Progenitor cell of endocrine pancreas (in vitro differentiated cells): ENCODE measurements at regions not wholly inside any gene's neighbourhood (a gene's known extent, or its start where the extent isn't known, plus 50 kb on each side); places are given as distances from the start of the nearest gene placed in this dataset.

Experiments
- DNase-seq: peaks from one replicate; pipeline ENCODE4 v3.0.0; 2021; ENCODE audit warnings: low spot score; ENCODE audit not compliant: unreplicated experiment
- H3K27ac Mint-ChIP-seq: 2 replicates; pipeline ENCODE4 v1.8.0; 2021; ENCODE audit warnings: mild to moderate bottlenecking, moderate library complexity, mixed read lengths
- H3K27me3 Mint-ChIP-seq: 2 replicates; pipeline ENCODE4 v1.8.0; 2021; ENCODE audit warnings: mixed read lengths
- H3K36me3 Mint-ChIP-seq: 2 replicates; pipeline ENCODE4 v1.8.0; 2022; ENCODE audit warnings: mixed read lengths; ENCODE audit not compliant: insufficient read depth
- H3K4me1 Mint-ChIP-seq: 2 replicates; pipeline ENCODE4 v1.8.0; 2021; ENCODE audit warnings: low read depth, mixed read lengths
- H3K4me3 Mint-ChIP-seq: 2 replicates; pipeline ENCODE4 v1.8.0; 2021; ENCODE audit warnings: low read depth, mild to moderate bottlenecking, moderate library complexity, mixed read lengths
- H3K9me3 Mint-ChIP-seq: 2 replicates; pipeline ENCODE4 v1.8.0; 2021; ENCODE audit warnings: low read depth, mixed read lengths
- TF ChIP-seq, protein P1 (sequence below): fragments of 200-600 bp; sonication (generic); IDR thresholded peaks from one replicate; pipeline ENCODE4 v1.5.0; 2021; ENCODE audit warnings: antibody characterized with exemption, mild to moderate bottlenecking; ENCODE audit not compliant: unreplicated experiment

DNA sequence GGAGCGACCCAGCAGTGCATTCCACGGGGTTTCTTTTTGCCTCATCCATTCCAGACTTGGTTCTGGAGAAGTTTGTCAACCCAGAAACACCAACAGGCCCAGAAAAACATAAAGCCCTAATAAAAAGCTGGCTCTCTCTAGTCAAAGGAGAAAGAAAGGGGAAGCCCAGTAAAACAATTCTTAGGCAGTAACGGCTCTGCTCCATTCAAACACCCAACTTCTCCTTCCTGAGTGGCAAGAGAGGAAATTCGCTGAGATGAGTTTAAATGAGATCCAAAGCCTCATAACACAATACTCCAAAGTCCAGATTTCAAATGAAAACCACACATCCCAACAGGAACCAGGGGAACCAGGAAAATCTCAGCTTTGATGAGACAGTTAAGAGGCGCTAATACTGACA is 179.9 kb downstream of the RPIA start:
- H3K4me3 Mint-ChIP-seq = no peak overlapping the region
- no peaks in the 10 kb centered on the region for H3K27me3 Mint-ChIP-seq
- TF ChIP-seq, protein P1, sequence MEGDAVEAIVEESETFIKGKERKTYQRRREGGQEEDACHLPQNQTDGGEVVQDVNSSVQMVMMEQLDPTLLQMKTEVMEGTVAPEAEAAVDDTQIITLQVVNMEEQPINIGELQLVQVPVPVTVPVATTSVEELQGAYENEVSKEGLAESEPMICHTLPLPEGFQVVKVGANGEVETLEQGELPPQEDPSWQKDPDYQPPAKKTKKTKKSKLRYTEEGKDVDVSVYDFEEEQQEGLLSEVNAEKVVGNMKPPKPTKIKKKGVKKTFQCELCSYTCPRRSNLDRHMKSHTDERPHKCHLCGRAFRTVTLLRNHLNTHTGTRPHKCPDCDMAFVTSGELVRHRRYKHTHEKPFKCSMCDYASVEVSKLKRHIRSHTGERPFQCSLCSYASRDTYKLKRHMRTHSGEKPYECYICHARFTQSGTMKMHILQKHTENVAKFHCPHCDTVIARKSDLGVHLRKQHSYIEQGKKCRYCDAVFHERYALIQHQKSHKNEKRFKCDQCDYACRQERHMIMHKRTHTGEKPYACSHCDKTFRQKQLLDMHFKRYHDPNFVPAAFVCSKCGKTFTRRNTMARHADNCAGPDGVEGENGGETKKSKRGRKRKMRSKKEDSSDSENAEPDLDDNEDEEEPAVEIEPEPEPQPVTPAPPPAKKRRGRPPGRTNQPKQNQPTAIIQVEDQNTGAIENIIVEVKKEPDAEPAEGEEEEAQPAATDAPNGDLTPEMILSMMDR = no peak
- peaks cover 4% of the 10 kb centered on the region for H3K9me3 Mint-ChIP-seq
- no peaks in the 10 kb centered on the region for H3K4me1 Mint-ChIP-seq
- DNase-seq = no peak
- no peak overlapping the region for H3K27ac Mint-ChIP-seq
- no peaks in the 10 kb centered on the region for H3K36me3 Mint-ChIP-seq

DNA sequence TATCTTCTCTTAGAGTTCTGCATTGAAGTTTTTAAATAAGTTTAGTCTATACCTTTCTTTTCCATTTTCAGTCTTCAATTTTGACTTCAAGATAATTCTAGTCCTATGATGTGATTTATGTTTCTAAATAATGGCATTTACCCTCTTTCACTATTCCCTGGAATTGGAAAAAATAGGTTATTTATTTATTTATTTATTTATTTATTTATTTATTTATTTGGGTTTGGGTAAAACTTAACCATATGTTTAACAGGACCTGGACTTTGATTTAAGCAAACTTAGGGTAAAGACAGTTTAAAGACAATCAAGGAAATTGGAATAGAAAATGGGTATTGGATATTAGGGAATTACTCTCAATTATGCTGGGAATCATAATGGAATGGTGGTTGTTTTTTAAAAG is 182.1 kb downstream of the RPIA start:
- no peak overlapping the region for H3K27ac Mint-ChIP-seq
- H3K9me3 Mint-ChIP-seq = peaks cover 8% of the 10 kb centered on the region
- H3K27me3 Mint-ChIP-seq = no peaks in the 10 kb centered on the region
- TF ChIP-seq, protein P1 = no peak
- no peaks in the 10 kb centered on the region for H3K36me3 Mint-ChIP-seq
- no peak overlapping the region for H3K4me3 Mint-ChIP-seq
- H3K4me1 Mint-ChIP-seq = no peaks in the 10 kb centered on the region
- DNase-seq = no peak

DNA sequence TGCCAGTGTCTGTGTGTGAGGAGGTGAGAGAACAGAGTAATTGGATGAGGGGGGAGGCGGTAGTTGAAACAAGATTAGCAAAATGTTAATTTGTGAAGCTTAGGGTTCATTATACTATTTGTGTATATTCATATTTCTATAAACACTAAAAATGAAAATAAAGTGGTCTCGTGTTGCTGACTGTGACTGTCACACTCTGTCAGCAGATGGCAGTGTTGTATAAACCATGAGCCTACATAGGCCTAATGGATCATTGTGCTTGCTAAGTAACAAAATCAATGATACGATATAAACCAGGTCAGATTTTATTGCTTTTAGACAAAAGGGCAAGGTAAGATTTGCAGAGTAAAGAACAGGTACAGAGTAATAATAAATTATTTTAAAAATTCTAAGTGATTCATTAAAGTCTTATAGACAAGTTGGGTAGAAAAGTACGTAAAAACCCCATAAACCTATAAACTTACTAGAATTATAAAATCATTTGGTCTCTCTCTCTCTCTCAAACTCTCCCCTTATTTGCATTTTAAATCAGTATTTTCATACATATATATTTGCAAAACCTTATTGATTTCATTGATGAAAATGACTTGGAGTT is 182.7 kb downstream of the RPIA start:
- H3K4me1 Mint-ChIP-seq = no peaks in the 10 kb centered on the region
- no peak overlapping the region for H3K27ac Mint-ChIP-seq
- H3K36me3 Mint-ChIP-seq = no peaks in the 10 kb centered on the region
- peaks cover 11% of the 10 kb centered on the region for H3K9me3 Mint-ChIP-seq
- DNase-seq = no peak
- TF ChIP-seq, protein P1 = peak; percentile 71
- H3K4me3 Mint-ChIP-seq = no peak overlapping the region
- H3K27me3 Mint-ChIP-seq = peaks cover 2% of the 10 kb centered on the region

DNA sequence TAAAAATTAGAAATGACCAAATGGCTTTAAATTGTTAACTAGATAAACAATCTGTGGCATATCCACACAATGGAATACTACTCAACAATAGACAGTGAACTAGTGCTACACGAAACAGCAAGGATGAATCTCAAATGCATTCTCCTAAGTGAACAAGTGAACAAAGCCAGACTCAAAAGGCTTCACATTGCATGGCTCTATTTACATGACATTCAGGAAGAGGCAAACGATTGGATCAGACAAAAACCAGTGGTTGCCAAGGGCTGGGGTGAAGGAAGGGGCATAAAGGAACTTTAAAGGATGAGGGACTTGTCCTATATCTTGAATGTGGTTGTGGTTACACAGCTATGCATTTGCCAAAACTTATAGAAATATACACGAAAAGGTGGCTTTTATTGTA is 184.3 kb downstream of the RPIA start:
- Mint-ChIP-seq H3K9me3 (peaks cover 11% of the 10 kb centered on the region), H3K36me3 (no peaks in the 10 kb centered on the region)
- DNase-seq = no peak

DNA sequence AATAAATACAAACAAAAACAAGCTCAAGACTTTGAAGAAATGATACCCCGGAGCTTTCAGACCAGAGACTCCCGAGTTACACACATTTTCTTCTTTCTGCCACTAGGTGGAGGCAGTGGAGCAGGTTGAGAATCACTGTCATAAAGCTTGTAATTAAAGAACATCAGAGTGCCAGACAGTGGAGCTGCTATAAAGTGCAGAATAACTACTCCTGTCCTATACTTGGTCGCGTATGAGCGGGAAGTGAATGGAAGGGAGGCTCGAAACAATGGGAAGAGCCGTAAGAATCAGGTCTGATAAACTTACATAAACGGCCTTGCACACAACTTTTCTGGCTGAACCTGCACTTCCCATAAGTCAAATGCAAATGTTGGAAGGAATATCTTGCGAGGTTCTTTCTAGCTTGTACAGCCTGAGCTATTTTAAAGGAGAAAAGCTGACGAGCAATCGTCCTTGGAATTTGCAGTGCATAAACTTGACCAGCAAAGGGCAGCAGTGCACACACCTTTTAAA is 189.0 kb downstream of the RPIA start:
- Mint-ChIP-seq H3K4me3 (no peak overlapping the region), H3K36me3 (no peaks in the 10 kb centered on the region), H3K27ac (no peak overlapping the region), H3K27me3 (peaks cover 3% of the 10 kb centered on the region), H3K9me3 (peaks cover 21% of the 10 kb centered on the region), H3K4me1 (no peaks in the 10 kb centered on the region)
- TF ChIP-seq, protein P1 = peak; percentile 63
- DNase-seq = no peak

More for the DNA sequence above, 184.3 kb downstream of the RPIA start:
- Mint-ChIP-seq H3K27me3 (peaks cover 3% of the 10 kb centered on the region), H3K4me3 (no peak overlapping the region), H3K27ac (no peak overlapping the region), H3K4me1 (no peaks in the 10 kb centered on the region)
- TF ChIP-seq, protein P1 = no peak
